SJCRH30 (cell line): ENCODE measurements at regions not wholly inside any gene's neighbourhood (a gene's known extent, or its start where the extent isn't known, plus 50 kb on each side); places are given as distances from the start of the nearest gene placed in this dataset.
A peak's percentile ranks its signal among the peaks of the same experiment; 100 is the strongest.

ENCODE experiments used
- DNase-seq, 2 experiments: peaks; one replicate each; pipeline ENCODE4 v3.0.0-alpha.2; 2015 to 2020
- H3K27ac ChIP-seq: fragments of 250-450 bp; sonication (Bioruptor Pico); 2 replicates; pipeline ENCODE4 v1.5.1; 2020; ENCODE audit warnings: mild to moderate bottlenecking, moderate library complexity
- H3K27me3 ChIP-seq: fragments of 250-450 bp; sonication (Bioruptor Pico); 2 replicates; pipeline ENCODE4 v1.5.1; 2020; ENCODE audit warnings: mild to moderate bottlenecking, moderate library complexity
- H3K36me3 ChIP-seq: fragments of 250-450 bp; sonication (Bioruptor Pico); 2 replicates; pipeline ENCODE4 v1.5.1; 2020; ENCODE audit warnings: mild to moderate bottlenecking, moderate library complexity
- H3K4me1 ChIP-seq: fragments of 250-450 bp; sonication (Bioruptor Pico); 2 replicates; pipeline ENCODE4 v1.5.1; 2020; ENCODE audit warnings: mild to moderate bottlenecking, moderate library complexity
- H3K4me3 ChIP-seq: fragments of 250-450 bp; sonication (Bioruptor Pico); 2 replicates; pipeline ENCODE4 v1.5.1; 2020; ENCODE audit warnings: mild to moderate bottlenecking, moderate library complexity
- H3K9me3 ChIP-seq: fragments of 250-450 bp; sonication (Bioruptor Pico); replicated peaks from 2 replicates; pipeline ENCODE4 v1.5.1; 2020; ENCODE audit warnings: mild to moderate bottlenecking, moderate library complexity

DNA sequence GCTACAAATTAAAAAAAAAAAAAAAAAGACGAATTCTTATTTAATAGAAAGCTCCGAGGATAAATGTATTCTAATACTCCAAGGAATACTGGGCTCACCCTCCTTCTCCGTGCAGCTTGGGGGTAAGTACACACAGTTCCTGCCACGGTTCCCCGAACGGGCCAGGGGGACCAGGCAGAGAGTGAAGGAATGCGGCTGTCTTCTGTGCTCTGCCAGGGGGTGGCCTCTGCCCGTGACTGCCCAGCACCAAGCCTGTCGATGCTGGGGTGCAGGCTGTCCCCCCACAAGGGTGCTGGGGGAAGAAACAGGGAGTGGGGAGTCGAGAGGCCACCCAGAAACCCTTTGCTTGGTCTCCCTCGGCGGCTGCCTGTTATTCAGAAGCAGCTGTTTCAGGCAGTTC is 410.1 kb upstream of the IRX1 start:
- Histone ChIP-seq H3K9me3 (no peaks in the 10 kb centered on the region), H3K4me3 (no peak overlapping the region), H3K4me1 (no peaks in the 10 kb centered on the region), H3K27ac (no peak overlapping the region), H3K27me3 (no peaks in the 10 kb centered on the region), H3K36me3 (no peaks in the 10 kb centered on the region)
- no peak for DNase-seq

DNA sequence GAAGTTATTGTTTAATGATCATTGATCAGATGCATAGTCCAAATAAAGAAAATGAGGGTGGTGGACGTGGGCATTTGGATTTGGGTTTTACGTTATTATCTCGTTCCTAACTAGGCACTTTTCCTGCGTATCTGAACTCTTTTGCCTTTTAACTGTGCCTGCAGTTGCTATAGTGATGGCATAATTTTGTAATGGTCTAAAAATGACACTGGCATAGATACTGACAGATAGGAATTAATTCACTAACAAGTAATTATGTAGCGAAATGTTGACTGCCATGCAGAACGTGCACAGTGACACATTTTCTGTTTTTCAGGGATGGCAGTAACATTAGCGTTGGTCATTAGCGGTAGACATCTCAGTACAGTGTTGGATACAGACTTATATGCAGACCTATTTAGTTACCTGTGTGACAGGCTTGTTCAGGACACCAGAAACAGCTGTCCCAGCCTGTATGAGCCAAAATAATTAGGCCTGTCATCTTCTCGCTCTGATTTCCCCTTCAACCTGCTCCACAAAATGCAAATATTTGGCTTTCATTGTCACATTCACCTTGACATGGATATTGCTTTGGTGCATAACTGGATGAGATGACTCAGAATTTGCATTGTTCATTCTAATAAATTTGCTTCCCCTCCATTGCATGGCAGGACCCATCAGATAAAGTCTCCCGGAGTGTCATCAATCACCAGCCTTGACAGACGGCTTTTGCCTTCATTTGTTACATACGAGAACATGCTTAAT is 413.3 kb upstream of the IRX1 start:
- H3K4me1 ChIP-seq: no peaks in the 10 kb centered on the region
- no peak overlapping the region for H3K4me3 ChIP-seq
- H3K36me3 ChIP-seq: no peaks in the 10 kb centered on the region
- H3K9me3 ChIP-seq: no peaks in the 10 kb centered on the region
- H3K27ac ChIP-seq: no peak overlapping the region
- no peaks in the 10 kb centered on the region for H3K27me3 ChIP-seq
- DNase-seq: no peak

DNA sequence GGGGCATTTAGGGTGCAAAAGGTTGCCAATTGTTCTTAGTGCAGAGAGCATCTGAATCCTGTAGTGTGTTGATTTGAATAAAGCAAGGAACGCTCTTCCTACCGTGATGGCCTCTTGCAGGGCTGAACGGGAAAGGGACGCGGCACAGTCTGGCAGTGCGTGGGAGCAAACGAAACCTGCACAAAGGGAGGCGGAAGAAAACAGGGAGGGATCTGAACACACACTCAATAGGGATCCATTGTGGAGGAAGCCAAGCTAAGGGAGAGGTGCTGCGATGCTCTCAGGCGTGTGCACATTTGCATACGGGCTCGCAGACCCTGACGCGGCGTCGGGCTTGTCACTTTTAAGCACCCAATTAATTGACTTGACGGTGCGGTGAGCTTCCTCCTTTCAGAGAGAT is 414.0 kb upstream of the IRX1 start:
- Histone ChIP-seq H3K4me1 (no peaks in the 10 kb centered on the region), H3K27ac (no peak overlapping the region), H3K36me3 (no peaks in the 10 kb centered on the region), H3K9me3 (no peaks in the 10 kb centered on the region), H3K27me3 (no peaks in the 10 kb centered on the region), H3K4me3 (no peak overlapping the region)
- DNase-seq: no peak

DNA sequence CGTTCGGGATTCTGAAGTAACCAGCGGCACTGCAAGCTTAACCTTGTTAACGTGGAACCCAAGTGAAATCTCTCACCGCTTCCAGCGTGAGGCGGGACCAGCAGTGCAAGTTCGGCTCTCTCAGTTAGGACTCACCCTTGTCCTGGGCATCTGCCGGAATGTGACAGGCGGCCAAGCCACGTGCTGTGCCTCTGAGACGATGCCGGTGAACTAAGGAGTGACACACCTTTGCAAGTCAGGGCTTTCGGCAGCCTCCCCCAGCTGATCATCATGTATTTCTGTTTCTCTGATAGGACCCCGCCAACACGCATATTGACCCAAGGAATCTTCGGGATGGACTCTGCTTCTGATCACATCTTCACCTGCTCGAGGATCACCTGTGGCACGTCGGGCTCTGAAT is 415.0 kb upstream of the IRX1 start:
- Histone ChIP-seq H3K4me1 (no peaks in the 10 kb centered on the region), H3K9me3 (no peaks in the 10 kb centered on the region)

DNA sequence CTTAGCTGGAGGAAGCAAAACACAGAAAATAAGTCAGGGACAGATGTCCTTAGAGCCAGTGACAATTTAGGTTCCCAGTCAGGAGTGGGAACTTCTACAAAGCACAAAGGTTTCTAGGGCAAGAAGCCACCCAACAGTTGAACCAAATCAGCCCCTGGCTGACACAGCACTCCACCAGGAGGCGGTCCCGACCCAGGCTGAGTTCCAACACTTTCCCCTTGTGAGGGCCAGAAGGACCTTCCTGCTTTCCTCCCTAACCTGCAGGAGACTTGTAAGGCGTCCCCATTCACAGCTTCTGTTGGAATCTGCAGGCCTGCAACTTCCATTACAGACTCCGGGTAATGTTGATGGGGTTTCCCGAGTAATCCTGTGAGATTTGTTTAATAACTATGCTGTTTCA is 416.4 kb upstream of the IRX1 start:
- no peaks in the 10 kb centered on the region for H3K9me3 ChIP-seq
- DNase-seq: no peak
- no peaks in the 10 kb centered on the region for H3K27me3 ChIP-seq
- no peaks in the 10 kb centered on the region for H3K36me3 ChIP-seq
- H3K27ac ChIP-seq: no peak overlapping the region
- no peaks in the 10 kb centered on the region for H3K4me1 ChIP-seq
- H3K4me3 ChIP-seq: no peak overlapping the region

More for the DNA sequence above, 415.0 kb upstream of the IRX1 start:
- no peaks in the 10 kb centered on the region for H3K36me3 ChIP-seq
- no peak overlapping the region for H3K4me3 ChIP-seq
- H3K27ac ChIP-seq: no peak overlapping the region
- no peak for DNase-seq
- no peaks in the 10 kb centered on the region for H3K27me3 ChIP-seq

DNA sequence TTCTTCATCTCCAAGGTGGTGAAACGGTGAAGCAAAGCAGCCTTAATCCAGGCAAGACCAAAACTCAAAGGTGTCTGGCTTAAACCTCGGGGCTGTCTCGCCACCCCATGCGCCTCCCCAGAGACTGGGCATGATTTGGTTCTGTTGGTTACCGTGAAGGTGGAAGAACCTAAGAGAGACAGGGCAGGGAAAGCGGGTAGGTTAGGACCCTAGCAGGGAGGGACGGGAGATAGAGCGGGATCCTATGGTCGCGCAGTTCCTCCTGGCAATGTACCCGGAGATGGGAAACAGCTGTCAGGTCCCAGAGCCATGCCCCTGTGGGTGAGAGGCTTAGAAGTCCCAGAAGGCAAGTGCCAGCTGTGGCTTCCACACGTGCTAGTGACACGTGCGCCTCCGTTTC is 418.3 kb upstream of the IRX1 start:
- Histone ChIP-seq H3K9me3 (no peaks in the 10 kb centered on the region), H3K4me1 (no peaks in the 10 kb centered on the region), H3K27me3 (no peaks in the 10 kb centered on the region), H3K27ac (no peak overlapping the region), H3K36me3 (no peaks in the 10 kb centered on the region), H3K4me3 (no peak overlapping the region)
- no peak for DNase-seq

DNA sequence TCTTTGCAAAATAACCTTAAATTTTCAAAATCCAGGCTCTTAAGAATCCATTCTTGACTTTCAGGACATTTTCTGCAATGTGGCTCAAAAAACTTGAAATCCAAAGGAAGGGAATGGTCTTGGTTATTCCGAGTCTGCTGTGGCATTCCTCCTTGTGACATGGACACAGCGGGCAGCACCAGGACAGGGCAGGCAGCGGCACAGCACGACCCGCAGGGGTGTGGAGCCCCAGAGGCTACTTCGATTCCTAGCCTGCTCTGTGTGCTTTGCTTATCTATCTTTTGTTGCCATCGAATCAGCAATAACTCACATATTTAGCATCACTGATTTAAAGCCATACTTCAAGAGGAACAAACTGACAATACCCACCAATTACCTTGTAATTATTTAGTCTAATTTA is 420.2 kb upstream of the IRX1 start:
- Histone ChIP-seq H3K4me3 (no peak overlapping the region), H3K36me3 (no peaks in the 10 kb centered on the region), H3K27ac (no peak overlapping the region), H3K9me3 (no peaks in the 10 kb centered on the region), H3K27me3 (no peaks in the 10 kb centered on the region), H3K4me1 (no peaks in the 10 kb centered on the region)
- no peak for DNase-seq

DNA sequence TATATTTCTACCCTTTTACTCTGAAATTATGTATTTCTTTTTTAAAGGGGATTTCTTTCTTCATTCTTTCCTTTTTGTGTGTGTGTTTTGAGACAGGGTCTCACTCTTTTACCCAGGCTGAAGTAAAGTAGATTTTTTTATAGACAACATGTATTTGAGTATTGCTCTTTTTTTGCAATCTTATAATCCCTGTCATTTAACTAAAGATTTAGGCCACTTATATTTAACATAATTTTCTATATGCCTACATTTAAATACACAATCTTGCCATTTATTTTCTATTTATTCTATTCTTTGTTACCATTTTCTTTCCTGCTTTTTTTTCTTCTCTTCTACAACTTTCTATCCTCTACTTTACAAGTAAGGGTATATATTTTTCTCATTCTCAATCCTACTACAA is 416.0 kb upstream of the IRX2 start:
- Histone ChIP-seq H3K4me1 (no peaks in the 10 kb centered on the region), H3K4me3 (no peak overlapping the region), H3K36me3 (no peaks in the 10 kb centered on the region), H3K27me3 (no peaks in the 10 kb centered on the region), H3K27ac (no peak overlapping the region), H3K9me3 (no peaks in the 10 kb centered on the region)
- no peak for DNase-seq

DNA sequence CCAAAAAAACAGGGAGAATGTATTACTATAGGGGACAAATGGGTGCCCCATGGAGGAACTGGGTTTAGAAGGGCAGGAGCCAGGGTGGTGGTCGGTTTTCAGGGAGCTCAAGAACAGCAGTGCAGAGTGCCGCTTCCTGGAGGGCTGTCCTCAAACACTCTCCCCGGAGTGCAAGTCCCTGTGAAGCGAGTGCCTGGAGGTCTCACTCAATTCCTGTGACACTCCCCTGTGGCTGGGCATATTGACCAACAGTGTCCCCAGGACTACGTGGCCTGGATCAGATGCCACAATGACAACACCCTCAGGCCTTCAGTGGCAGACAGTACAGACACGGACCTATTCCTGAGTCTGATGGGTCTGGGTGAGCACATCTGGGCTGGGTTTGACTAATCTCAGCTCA is 412.1 kb upstream of the IRX2 start:
- DNase-seq: no peak

DNA sequence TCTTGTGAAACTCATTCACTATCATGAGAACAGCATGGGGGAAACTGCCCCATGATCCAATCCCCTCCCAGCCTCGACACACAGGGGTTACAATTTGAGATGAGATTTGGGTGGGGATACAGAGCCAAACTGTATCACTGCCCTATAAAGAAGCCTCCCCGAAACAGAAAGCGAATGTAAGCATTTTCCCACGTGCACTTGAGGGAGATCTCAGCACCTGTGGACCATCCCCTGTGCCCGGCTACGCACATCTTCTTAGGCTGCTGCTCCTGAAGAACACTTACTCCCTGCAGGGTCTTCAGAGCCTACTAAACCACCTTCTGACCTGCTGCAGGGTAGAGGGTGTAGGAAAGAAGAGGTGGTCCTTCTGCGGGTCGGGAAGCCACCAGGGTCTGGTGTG is 410.2 kb upstream of the IRX2 start:
- no peaks in the 10 kb centered on the region for H3K36me3 ChIP-seq
- no peak for DNase-seq
- no peak overlapping the region for H3K4me3 ChIP-seq
- H3K27me3 ChIP-seq: no peaks in the 10 kb centered on the region
- H3K9me3 ChIP-seq: no peaks in the 10 kb centered on the region
- H3K4me1 ChIP-seq: no peaks in the 10 kb centered on the region
- no peak overlapping the region for H3K27ac ChIP-seq

More for the DNA sequence above, 412.1 kb upstream of the IRX2 start:
- Histone ChIP-seq H3K9me3 (no peaks in the 10 kb centered on the region), H3K27me3 (no peaks in the 10 kb centered on the region), H3K27ac (no peak overlapping the region), H3K36me3 (no peaks in the 10 kb centered on the region), H3K4me3 (no peak overlapping the region), H3K4me1 (no peaks in the 10 kb centered on the region)

DNA sequence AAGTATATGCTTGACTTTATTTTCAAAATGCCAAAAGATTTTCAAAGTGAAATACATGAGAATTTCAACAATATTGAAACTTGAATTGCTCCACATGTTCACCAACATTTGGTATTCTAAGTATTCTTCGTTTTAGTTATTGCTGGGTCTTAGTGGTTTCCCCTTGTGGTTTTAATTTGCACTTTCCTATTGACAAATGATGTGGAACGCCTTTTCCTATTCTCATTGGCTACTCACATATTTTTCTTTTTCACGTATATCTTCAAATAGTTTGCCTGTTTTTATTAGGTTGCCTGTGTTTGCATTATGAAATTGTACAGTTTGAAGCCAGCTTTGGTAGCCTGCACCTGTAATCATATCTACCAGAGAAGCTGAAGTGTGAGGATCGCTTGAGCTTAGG is 405.7 kb upstream of the IRX2 start:
- no peaks in the 10 kb centered on the region for H3K27me3 ChIP-seq
- 0 out of 2 replicates have a peak, but pooled peaks cover 2% of the 10 kb centered on the region for H3K4me1 ChIP-seq
- no peaks in the 10 kb centered on the region for H3K9me3 ChIP-seq
- no peak overlapping the region for H3K4me3 ChIP-seq
- H3K27ac ChIP-seq: no peak overlapping the region
- DNase-seq: no peak
- H3K36me3 ChIP-seq: no peaks in the 10 kb centered on the region

DNA sequence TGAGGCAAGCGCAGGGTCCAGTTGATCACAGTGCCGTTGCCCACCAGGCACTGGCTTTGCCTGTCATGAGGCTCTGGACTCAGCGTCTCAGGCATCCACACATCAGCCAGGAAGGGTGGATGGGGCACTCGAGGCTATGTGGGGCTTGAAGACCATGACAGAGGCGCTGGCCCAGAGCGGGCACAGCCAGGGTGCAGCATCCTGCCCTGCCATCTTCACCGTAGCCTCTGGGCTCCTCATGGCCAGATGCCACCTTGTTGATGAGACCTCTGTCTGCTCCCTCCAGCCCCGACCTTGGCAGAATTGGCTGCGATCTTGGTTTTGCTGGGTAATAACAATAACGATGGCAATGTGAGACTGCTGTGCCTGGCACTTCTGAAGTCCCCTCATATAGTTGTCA is 404.2 kb upstream of the IRX2 start:
- H3K27ac ChIP-seq: no peak overlapping the region

DNA sequence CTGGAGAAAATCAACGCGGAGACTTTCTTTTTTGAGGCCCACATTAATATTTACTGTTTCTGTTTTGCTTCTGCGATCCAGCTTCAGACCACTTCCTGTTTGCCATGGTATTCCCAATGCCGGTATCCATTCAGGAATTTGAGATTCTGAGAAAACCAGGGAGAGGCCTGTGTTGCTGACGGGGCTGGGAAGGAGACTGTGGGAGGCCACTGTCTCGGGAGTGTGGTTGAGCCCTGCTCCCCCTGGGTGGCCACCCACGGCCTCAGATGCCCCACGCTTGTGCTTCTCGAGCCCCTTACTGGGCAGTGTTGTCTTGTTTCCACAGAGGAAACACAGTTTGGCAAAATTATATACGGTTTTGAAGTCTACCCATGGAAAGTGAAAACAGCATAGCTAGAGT is 403.6 kb upstream of the IRX2 start:
- Histone ChIP-seq H3K27me3 (no peaks in the 10 kb centered on the region), H3K9me3 (no peaks in the 10 kb centered on the region), H3K4me3 (no peak overlapping the region), H3K36me3 (no peaks in the 10 kb centered on the region), H3K27ac (peak overlapping the region; percentile 34; the same call in 1 of the 2 replicates), H3K4me1 (0 out of 2 replicates have a peak, but pooled peaks cover 2% of the 10 kb centered on the region)
- peak; percentile 12 to 37 for DNase-seq

More for the DNA sequence above, 404.2 kb upstream of the IRX2 start:
- DNase-seq: no peak
- Histone ChIP-seq H3K4me1 (0 out of 2 replicates have a peak, but pooled peaks cover 2% of the 10 kb centered on the region), H3K9me3 (no peaks in the 10 kb centered on the region), H3K4me3 (no peak overlapping the region), H3K27me3 (no peaks in the 10 kb centered on the region), H3K36me3 (no peaks in the 10 kb centered on the region)

DNA sequence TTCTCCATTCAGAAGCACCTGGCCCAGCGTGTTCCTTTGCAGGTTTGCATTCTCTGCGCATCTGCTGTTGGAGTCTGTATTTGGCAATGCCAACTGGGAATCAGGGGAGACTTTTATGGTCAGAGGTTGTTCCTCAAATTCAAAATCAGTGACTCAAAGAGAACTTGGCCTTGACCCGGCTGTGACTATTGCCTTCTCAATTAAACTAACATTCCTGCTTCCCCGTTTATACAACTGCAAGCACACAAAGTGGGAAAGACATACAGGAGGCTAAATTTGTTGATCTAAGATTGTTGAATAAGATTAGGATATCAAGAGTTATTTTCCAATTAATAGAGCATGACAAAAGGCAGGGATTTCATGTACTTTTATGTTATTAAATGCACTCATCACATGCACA is 402.4 kb upstream of the IRX2 start:
- no peaks in the 10 kb centered on the region for H3K36me3 ChIP-seq
- H3K4me3 ChIP-seq: no peak overlapping the region
- no peaks in the 10 kb centered on the region for H3K9me3 ChIP-seq
- no peak for DNase-seq
- no peak overlapping the region for H3K27ac ChIP-seq
- H3K27me3 ChIP-seq: no peaks in the 10 kb centered on the region
- H3K4me1 ChIP-seq: 0 out of 2 replicates have a peak, but pooled peaks cover 2% of the 10 kb centered on the region

DNA sequence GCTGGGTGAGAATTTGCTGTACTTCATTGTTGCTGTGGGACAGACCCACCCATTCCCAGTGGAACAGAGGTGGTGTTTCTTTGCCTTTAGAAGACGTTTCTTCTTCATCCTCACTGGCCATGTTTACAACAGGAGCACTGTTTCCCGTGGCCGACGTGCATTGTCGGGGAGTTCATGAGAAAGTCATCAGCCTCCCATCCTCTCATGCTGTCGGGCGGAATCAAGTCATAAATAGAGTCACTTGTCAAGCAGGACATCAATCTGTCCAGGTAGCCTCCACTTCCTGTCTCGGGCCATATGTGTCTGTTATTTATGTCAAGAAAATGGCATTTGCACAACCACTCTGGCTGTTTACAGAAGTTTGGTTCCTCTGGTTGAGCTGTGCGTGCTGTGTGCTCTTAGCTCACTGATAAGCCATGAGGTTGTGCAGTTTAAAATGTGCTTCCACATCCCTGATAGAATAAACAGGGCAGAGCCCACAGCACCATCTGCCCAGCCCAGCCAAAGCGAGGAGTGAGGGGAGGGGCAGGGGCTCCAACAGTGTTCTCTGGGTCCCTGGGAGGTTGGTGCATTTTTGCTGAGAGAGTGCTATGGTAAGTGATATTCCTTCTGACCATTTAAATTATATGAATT is 401.9 kb upstream of the IRX2 start:
- 0 out of 2 replicates have a peak, but pooled peaks cover 2% of the 10 kb centered on the region for H3K4me1 ChIP-seq
- no peak overlapping the region for H3K27ac ChIP-seq
- H3K4me3 ChIP-seq: no peak overlapping the region
- H3K9me3 ChIP-seq: no peaks in the 10 kb centered on the region
- DNase-seq: no peak
- no peaks in the 10 kb centered on the region for H3K27me3 ChIP-seq
- H3K36me3 ChIP-seq: no peaks in the 10 kb centered on the region

DNA sequence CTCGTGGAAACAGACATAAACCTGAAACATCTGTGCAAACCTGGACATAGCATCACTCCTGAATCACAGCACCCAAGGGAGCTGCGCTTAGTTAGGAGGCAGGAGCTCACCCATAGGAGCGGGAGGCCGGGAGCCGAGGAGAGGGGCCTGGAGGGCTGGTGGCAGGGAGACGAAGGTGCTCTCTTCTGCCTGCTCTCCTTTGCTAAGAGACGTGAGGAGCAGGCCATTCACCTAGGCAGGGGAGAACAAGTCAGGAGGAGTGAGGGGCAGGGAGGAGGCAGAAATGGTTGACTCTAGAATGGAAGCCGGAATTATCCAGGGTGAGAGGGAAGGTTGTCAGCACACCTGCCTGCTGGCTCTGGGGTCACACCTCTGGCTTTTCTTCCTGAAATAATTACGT is 398.4 kb upstream of the IRX2 start:
- Histone ChIP-seq H3K4me3 (no peak overlapping the region), H3K27me3 (no peaks in the 10 kb centered on the region), H3K36me3 (no peaks in the 10 kb centered on the region), H3K9me3 (no peaks in the 10 kb centered on the region), H3K27ac (no peak overlapping the region), H3K4me1 (0 out of 2 replicates have a peak, but pooled peaks cover 2% of the 10 kb centered on the region)
- DNase-seq: no peak
